Liver (tissue), 3 donors: ENCODE measurements at regions not wholly inside any gene's neighbourhood (a gene's known extent, or its start where the extent isn't known, plus 50 kb on each side); places are given as distances from the start of the nearest gene placed in this dataset.

ENCODE experiments used
- CTCF ChIP-seq: fragments of 150-350 bp; IDR thresholded peaks from 2 replicates; pipeline ENCODE4 v1.5.1; 2017; ENCODE audit warnings: improper control_type of control experiment, low read depth, low read length; ENCODE audit not compliant: missing input control
- EGR1 ChIP-seq, 2 donors: IDR thresholded peaks; 2 replicates each; pipeline ENCODE4 v1.6.1; 2016 to 2018; ENCODE audit warnings: antibody characterized with exemption in 2 of 2, low read depth in 2 of 2
- FOXA1 ChIP-seq: IDR thresholded peaks from 2 replicates; pipeline ENCODE4 v1.6.1; 2016; ENCODE audit warnings: antibody characterized with exemption
- JUND ChIP-seq, 2 donors: IDR thresholded peaks; 2 replicates each; pipeline ENCODE4 v1.6.1; 2016; ENCODE audit warnings: antibody characterized with exemption in 2 of 2
- MAX ChIP-seq: IDR thresholded peaks from 2 replicates; pipeline ENCODE4 v1.6.1; 2016; ENCODE audit warnings: antibody characterized with exemption
- REST ChIP-seq: IDR thresholded peaks from 2 replicates; pipeline ENCODE4 v1.6.1; 2016; ENCODE audit warnings: antibody characterized with exemption, mild to moderate bottlenecking
- SP1 ChIP-seq: IDR thresholded peaks from 2 replicates; pipeline ENCODE4 v1.6.1; 2018; ENCODE audit warnings: antibody characterized with exemption, mild to moderate bottlenecking
- YY1 ChIP-seq: IDR thresholded peaks from 2 replicates; pipeline ENCODE4 v1.6.1; 2016; ENCODE audit warnings: antibody characterized with exemption, mild to moderate bottlenecking
- donor health status: healthy.
- donor health status: healthy.

- TF ChIP-seq MAX (no peak), CTCF (no peak), SP1 (no peak), JUND (IDR thresholded peaks at IDR 0.05) (no peak), EGR1 (IDR thresholded peaks at IDR 0.05; ENCODE audit: low read depth in 2 of 2) (no peak), REST (no peak), FOXA1 (no peak), YY1 (no peak)
Observed at GRCh38 chr4:186934244-186934643, 210.6 kb upstream of the FAT1 start.
